DND-41 (cell line): ENCODE measurements at regions not wholly inside any gene's neighbourhood (a gene's known extent, or its start where the extent isn't known, plus 50 kb on each side); places are given as distances from the start of the nearest gene placed in this dataset.

ENCODE experiments used
- ATAC-seq: fragments of 200-7000 bp; cut with Tn5 transposase; 3 replicates; pipeline ENCODE4 v1.9.1; 2021; ENCODE audit warnings: low read depth; ENCODE audit not compliant: insufficient read depth
- DNase-seq: peaks from one replicate; pipeline ENCODE4 v3.0.0-alpha.2; 2020
- H2AFZ ChIP-seq: 2 replicates; pipeline ENCODE4 v1.6.0; 2012; ENCODE audit warnings: low read depth, low read length
- H3K27ac ChIP-seq: 2 replicates; pipeline ENCODE4 v1.5.1; 2012; ENCODE audit warnings: low read length, inconsistent platforms
- H3K27me3 ChIP-seq: fragments of 200-600 bp; sonication (generic); 2 replicates; pipeline ENCODE4 v1.6.0; 2012; ENCODE audit warnings: low read length, mild to moderate bottlenecking, inconsistent platforms; ENCODE audit not compliant: insufficient read depth, poor library complexity
- H3K36me3 ChIP-seq: 2 replicates; pipeline ENCODE4 v1.5.1; 2012; ENCODE audit warnings: low read length, inconsistent platforms; ENCODE audit not compliant: insufficient read depth
- H3K4me1 ChIP-seq: 2 replicates; pipeline ENCODE4 v1.5.1; 2012; ENCODE audit warnings: mild to moderate bottlenecking, low read length; ENCODE audit not compliant: insufficient read depth
- H3K4me2 ChIP-seq: 2 replicates; pipeline ENCODE4 v1.6.0; 2012; ENCODE audit warnings: mild to moderate bottlenecking, moderate library complexity, low read length, inconsistent platforms; ENCODE audit not compliant: insufficient read depth
- H3K4me3 ChIP-seq, 2 experiments: fragments of 200-600 bp in 1 of 2; shearing (Covaris generic) in 1 of 2; 2 replicates each; pipeline ENCODE4 v1.5.1; 2012 to 2016; ENCODE audit warnings: inconsistent platforms in 2 of 2, low read length in 2 of 2, mild to moderate bottlenecking in 2 of 2, low read depth in 1 of 2, moderate library complexity in 1 of 2
- H3K79me2 ChIP-seq: 2 replicates; pipeline ENCODE4 v1.6.0; 2012; ENCODE audit warnings: low read length, inconsistent platforms; ENCODE audit not compliant: insufficient read depth
- H3K9ac ChIP-seq: 2 replicates; pipeline ENCODE4 v1.6.0; 2012; ENCODE audit warnings: low read depth, mild to moderate bottlenecking, inconsistent platforms, low read length, moderate library complexity
- H3K9me3 ChIP-seq: 2 replicates; pipeline ENCODE4 v1.5.1; 2012; ENCODE audit warnings: low read length, moderate library complexity, mild to moderate bottlenecking, inconsistent platforms; ENCODE audit not compliant: insufficient read depth, severe bottlenecking
- H4K20me1 ChIP-seq: 2 replicates; pipeline ENCODE4 v1.6.0; 2012; ENCODE audit warnings: low read length; ENCODE audit not compliant: insufficient read depth
- EZH2 ChIP-seq: IDR thresholded peaks from 3 replicates; pipeline ENCODE4 v1.6.1; 2012; ENCODE audit warnings: borderline replicate concordance, low read depth, mild to moderate bottlenecking, moderate library complexity, low read length, inconsistent platforms; ENCODE audit not compliant: severe bottlenecking
- TF ChIP-seq, protein P1 (sequence below): IDR thresholded peaks from 2 replicates; pipeline ENCODE4 v1.5.1; 2012; ENCODE audit warnings: borderline replicate concordance, low read length, moderate library complexity, mild to moderate bottlenecking; ENCODE audit not compliant: poor library complexity, severe bottlenecking; ENCODE audit errors: extremely low read depth

DNA sequence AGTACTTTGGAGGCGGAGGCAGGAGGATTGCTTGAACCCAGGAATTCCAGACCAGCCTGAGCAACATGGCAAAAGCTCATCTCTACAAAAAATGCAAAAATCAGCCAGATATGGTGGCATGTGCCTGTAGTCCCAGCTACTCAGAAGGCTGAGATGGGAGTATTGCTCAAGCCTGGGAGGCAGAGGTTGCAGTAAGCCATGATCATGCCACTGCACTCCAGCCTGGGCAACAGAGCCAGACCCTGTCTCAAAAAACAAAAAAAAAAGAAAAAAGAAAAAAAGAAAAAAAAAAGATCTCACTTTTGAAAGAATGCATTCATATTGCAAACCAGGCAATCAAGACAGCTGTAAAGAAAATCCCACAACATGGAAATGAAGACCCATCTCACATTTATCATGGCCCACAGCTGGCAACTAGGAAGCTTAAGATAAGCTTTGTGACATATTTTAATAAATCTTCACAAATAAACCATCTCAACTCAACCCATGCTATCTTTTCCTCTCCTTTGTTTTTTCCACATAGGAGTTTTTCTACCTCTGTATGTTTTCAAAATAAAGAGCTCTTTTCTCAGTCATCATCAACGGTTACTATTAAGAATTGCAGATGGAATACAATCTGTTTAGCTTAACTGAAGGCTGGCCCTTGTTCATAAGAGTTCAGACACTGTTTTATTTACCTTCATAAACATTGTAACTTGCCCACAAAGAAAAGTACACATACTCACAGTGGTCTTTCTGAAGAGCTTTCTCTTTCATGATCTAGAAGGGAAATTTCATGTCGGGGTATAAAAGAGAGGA, 137.0 kb downstream of the MREG start:
- Histone ChIP-seq H2AFZ (no peak overlapping the region), H3K9me3 (no peaks in the 10 kb centered on the region), H3K9ac (no peak overlapping the region), H3K4me3 (no peak overlapping the region), H3K36me3 (no peaks in the 10 kb centered on the region), H3K27me3 (no peaks in the 10 kb centered on the region), H3K27ac (no peak overlapping the region), H4K20me1 (no peaks in the 10 kb centered on the region), H3K79me2 (no peaks in the 10 kb centered on the region), H3K4me1 (no peaks in the 10 kb centered on the region), H3K4me2 (no peak overlapping the region)
- TF ChIP-seq, protein P1, sequence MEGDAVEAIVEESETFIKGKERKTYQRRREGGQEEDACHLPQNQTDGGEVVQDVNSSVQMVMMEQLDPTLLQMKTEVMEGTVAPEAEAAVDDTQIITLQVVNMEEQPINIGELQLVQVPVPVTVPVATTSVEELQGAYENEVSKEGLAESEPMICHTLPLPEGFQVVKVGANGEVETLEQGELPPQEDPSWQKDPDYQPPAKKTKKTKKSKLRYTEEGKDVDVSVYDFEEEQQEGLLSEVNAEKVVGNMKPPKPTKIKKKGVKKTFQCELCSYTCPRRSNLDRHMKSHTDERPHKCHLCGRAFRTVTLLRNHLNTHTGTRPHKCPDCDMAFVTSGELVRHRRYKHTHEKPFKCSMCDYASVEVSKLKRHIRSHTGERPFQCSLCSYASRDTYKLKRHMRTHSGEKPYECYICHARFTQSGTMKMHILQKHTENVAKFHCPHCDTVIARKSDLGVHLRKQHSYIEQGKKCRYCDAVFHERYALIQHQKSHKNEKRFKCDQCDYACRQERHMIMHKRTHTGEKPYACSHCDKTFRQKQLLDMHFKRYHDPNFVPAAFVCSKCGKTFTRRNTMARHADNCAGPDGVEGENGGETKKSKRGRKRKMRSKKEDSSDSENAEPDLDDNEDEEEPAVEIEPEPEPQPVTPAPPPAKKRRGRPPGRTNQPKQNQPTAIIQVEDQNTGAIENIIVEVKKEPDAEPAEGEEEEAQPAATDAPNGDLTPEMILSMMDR = no peak
- TF ChIP-seq EZH2 = no peak
- DNase-seq (no peak), ATAC-seq (no peak)

DNA sequence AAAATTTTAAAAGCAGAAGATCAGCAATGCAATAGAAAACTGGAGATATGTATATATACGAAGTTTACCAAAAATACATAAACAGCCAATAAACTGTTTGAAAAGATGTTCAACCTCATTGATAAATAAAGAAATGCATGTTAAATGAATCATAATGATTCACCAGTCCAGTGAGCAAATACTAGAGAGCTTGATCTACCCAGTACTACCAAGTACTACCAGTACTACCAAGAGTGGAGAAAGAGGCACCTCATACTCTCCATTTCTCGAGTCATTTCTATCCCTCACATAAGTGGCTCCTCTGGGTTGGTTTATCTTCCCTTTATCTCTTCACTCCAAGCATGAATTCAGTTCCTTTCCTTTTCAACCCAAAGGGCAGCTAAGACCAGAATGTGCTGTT, 138.9 kb downstream of the MREG start:
- no peak for TF ChIP-seq EZH2
- TF ChIP-seq, protein P1 = no peak

DNA sequence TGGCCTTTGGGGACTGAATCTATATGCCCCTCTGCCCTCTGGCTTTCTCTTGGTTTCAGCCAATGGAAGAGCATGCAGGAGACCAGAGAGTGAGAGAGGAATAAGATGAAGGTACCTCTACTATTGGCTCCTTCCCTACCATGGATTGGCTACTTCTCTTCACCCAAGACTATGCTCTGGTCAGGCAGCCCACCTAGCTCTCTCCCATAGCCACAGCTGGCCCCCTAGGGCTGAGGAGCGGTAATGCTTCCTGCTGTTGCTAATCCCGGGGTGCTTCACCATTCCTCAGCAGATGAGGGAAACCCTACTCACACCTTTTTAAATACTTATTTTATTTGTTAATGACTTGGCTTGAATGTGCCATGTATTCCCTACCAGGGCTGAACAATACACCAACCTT, 142.4 kb downstream of the MREG start:
- Histone ChIP-seq H3K9me3 (no peaks in the 10 kb centered on the region), H4K20me1 (no peaks in the 10 kb centered on the region), H3K4me2 (no peak overlapping the region), H2AFZ (no peak overlapping the region), H3K9ac (no peak overlapping the region), H3K4me3 (no peak overlapping the region), H3K36me3 (no peaks in the 10 kb centered on the region), H3K4me1 (no peaks in the 10 kb centered on the region), H3K79me2 (no peaks in the 10 kb centered on the region), H3K27ac (no peak overlapping the region), H3K27me3 (no peaks in the 10 kb centered on the region)
- TF ChIP-seq EZH2 = no peak
- TF ChIP-seq, protein P1 = peak; percentile 47
- no peak for DNase-seq
- no peak; the same call in 2 of the 3 replicates for ATAC-seq

More for the DNA sequence above, 138.9 kb downstream of the MREG start:
- Histone ChIP-seq H3K4me2 (no peak overlapping the region), H3K9me3 (no peaks in the 10 kb centered on the region), H3K27me3 (no peaks in the 10 kb centered on the region), H2AFZ (no peak overlapping the region), H3K9ac (no peak overlapping the region), H3K36me3 (no peaks in the 10 kb centered on the region), H3K4me1 (no peaks in the 10 kb centered on the region), H3K27ac (no peak overlapping the region), H3K79me2 (no peaks in the 10 kb centered on the region), H3K4me3 (no peak overlapping the region), H4K20me1 (no peaks in the 10 kb centered on the region)
- DNase-seq = no peak
- no peak for ATAC-seq
